ENCODE measurements at regions not wholly inside any gene's neighbourhood (a gene's known extent, or its start where the extent isn't known, plus 50 kb on each side); places are given as distances from the start of the nearest gene placed in this dataset.

GRCh38 chr6:148239801-148240460 lies 102.7 kb upstream of the SASH1 start:
- DNase-seq (ENCODE audit: low read depth, low spot score): no peak

- DNase-seq (ENCODE audit: low read depth, low spot score): peak; percentile 47
These were observed 102.2 kb upstream of the SASH1 start for GRCh38 chr6:148240461-148240840.

- no peak for DNase-seq (ENCODE audit: low read depth, low spot score)
These were observed 101.7 kb upstream of the SASH1 start for GRCh38 chr6:148240861-148241477.

GRCh38 chr6:148242180-148242579 lies 100.5 kb upstream of the SASH1 start:
- peak; percentile 7 for DNase-seq (ENCODE audit: low read depth, low spot score)

GRCh38 chr6:148244217-148244935 lies 98.3 kb upstream of the SASH1 start:
- DNase-seq (ENCODE audit: low read depth, low spot score): no peak

GRCh38 chr6:148247386-148248063 lies 95.1 kb upstream of the SASH1 start:
- no peak for DNase-seq (ENCODE audit: low read depth, low spot score)

- DNase-seq (ENCODE audit: low read depth, low spot score): no peak
These were observed 93.5 kb upstream of the SASH1 start for GRCh38 chr6:148249160-148249559.

- no peak for DNase-seq (ENCODE audit: low read depth, low spot score)
These were observed 92.8 kb upstream of the SASH1 start for GRCh38 chr6:148249679-148250375.

- DNase-seq (ENCODE audit: low read depth, low spot score): peak; percentile 66
These were observed 91.5 kb upstream of the SASH1 start for GRCh38 chr6:148250975-148251685.

GRCh38 chr6:148251891-148252290 lies 90.7 kb upstream of the SASH1 start:
- DNase-seq (ENCODE audit: low read depth, low spot score): no peak

- DNase-seq (ENCODE audit: low read depth, low spot score): no peak
These were observed 84.8 kb upstream of the SASH1 start for GRCh38 chr6:148257810-148258209.

- no peak for DNase-seq (ENCODE audit: low read depth, low spot score)
These were observed 83.8 kb upstream of the SASH1 start for GRCh38 chr6:148258868-148259267.

GRCh38 chr6:148261470-148261869 lies 81.2 kb upstream of the SASH1 start:
- DNase-seq (ENCODE audit: low read depth, low spot score): no peak

- DNase-seq (ENCODE audit: low read depth, low spot score): no peak
These were observed 79.6 kb upstream of the SASH1 start for GRCh38 chr6:148263010-148263409.

- DNase-seq (ENCODE audit: low read depth, low spot score): no peak
These were observed 78.7 kb upstream of the SASH1 start for GRCh38 chr6:148263961-148264360.

- no peak for DNase-seq (ENCODE audit: low read depth, low spot score)
These were observed 77.6 kb upstream of the SASH1 start for GRCh38 chr6:148265054-148265453.

GRCh38 chr6:148269386-148269785 lies 73.3 kb upstream of the SASH1 start:
- no peak for DNase-seq (ENCODE audit: low read depth, low spot score)

- peak; percentile 40 for DNase-seq (ENCODE audit: low read depth, low spot score)
These were observed 70.8 kb upstream of the SASH1 start for GRCh38 chr6:148271711-148272439.

GRCh38 chr6:148272597-148272996 lies 70.0 kb upstream of the SASH1 start:
- DNase-seq (ENCODE audit: low read depth, low spot score): no peak

- no peak for DNase-seq (ENCODE audit: low read depth, low spot score)
These were observed 68.5 kb upstream of the SASH1 start for GRCh38 chr6:148273962-148274752.
